Keratinocyte (primary cell): ENCODE measurements at regions not wholly inside any gene's neighbourhood (a gene's known extent, or its start where the extent isn't known, plus 50 kb on each side); places are given as distances from the start of the nearest gene placed in this dataset.

Source experiments
- EZH2 ChIP-seq: IDR thresholded peaks from one replicate; pipeline ENCODE4 v1.6.1; 2012; ENCODE audit warnings: inconsistent platforms, mild to moderate bottlenecking, low read length, moderate library complexity
- TF ChIP-seq, protein P1 (sequence below), 3 experiments: IDR thresholded peaks in 1 of 3; conservative IDR thresholded peaks in 1 of 3; optimal IDR thresholded peaks in 1 of 3; 2 replicates in 2 of 3; 3 replicates in 1 of 3; pipeline versions ENCODE3 to v1.5.1; 2011; ENCODE audit warnings: low read length in 3 of 3, mild to moderate bottlenecking in 3 of 3, moderate library complexity in 2 of 3, control low read depth in 1 of 3, inconsistent platforms in 1 of 3; ENCODE audit not compliant: insufficient read depth in 2 of 3; ENCODE audit errors: extremely low read depth in 1 of 3

DNA sequence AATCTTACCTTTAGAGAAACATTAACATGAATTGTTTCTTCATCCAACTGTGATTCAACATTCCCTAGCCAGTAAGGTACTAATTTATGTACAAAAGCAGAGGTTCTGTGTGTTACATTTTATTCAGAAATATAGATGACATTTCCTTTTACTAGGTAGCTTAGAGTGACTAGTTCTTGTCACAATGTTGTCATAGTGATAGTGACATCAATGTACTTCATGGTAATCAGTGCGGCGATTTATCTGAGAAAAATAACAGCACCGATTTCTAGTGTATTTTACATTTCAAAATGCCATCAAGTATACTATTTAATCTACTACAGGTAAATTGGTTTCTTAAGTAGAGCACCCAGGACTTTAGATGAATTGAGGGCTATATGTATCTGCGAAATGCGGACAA lies 72.1 kb upstream of the DGKB start:
- TF ChIP-seq, protein P1, sequence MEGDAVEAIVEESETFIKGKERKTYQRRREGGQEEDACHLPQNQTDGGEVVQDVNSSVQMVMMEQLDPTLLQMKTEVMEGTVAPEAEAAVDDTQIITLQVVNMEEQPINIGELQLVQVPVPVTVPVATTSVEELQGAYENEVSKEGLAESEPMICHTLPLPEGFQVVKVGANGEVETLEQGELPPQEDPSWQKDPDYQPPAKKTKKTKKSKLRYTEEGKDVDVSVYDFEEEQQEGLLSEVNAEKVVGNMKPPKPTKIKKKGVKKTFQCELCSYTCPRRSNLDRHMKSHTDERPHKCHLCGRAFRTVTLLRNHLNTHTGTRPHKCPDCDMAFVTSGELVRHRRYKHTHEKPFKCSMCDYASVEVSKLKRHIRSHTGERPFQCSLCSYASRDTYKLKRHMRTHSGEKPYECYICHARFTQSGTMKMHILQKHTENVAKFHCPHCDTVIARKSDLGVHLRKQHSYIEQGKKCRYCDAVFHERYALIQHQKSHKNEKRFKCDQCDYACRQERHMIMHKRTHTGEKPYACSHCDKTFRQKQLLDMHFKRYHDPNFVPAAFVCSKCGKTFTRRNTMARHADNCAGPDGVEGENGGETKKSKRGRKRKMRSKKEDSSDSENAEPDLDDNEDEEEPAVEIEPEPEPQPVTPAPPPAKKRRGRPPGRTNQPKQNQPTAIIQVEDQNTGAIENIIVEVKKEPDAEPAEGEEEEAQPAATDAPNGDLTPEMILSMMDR (optimal IDR thresholded peaks at IDR 0.05 in 1 of 3, IDR thresholded peaks at IDR 0.05 in 1 of 3, conservative IDR thresholded peaks at IDR 0.05 in 1 of 3; ENCODE audit: extremely low read depth in 1 of 3, insufficient read depth in 2 of 3, low read length in 3 of 3) = no peak
- no peak for TF ChIP-seq EZH2
